GM12872 (cell line): ENCODE measurements at regions not wholly inside any gene's neighbourhood (a gene's known extent, or its start where the extent isn't known, plus 50 kb on each side); places are given as distances from the start of the nearest gene placed in this dataset.

Source experiments
- CTCF ChIP-seq: IDR thresholded peaks from 3 replicates; pipeline ENCODE4 v1.5.1; 2011; ENCODE audit warnings: low read depth, mild to moderate bottlenecking, low read length, moderate library complexity; ENCODE audit not compliant: insufficient read depth

GRCh38 chr18:76126327-76126726 lies 368.7 kb downstream of the ZNF516 start:
- TF ChIP-seq CTCF, result no peak

- no peak for TF ChIP-seq CTCF
These were observed 374.0 kb downstream of the ZNF516 start for GRCh38 chr18:76121011-76121410.

GRCh38 chr18:76115580-76115979 lies 379.5 kb downstream of the ZNF516 start:
- TF ChIP-seq CTCF, result no peak

GRCh38 chr18:76113101-76113500 lies 381.9 kb downstream of the ZNF516 start:
- no peak for TF ChIP-seq CTCF

GRCh38 chr18:76102626-76103025 lies 392.4 kb downstream of the ZNF516 start:
- TF ChIP-seq CTCF, result no peak

GRCh38 chr18:76102156-76102555 lies 392.9 kb downstream of the ZNF516 start:
- TF ChIP-seq CTCF, result no peak

GRCh38 chr18:76099931-76100457 lies 395.0 kb downstream of the ZNF516 start:
- TF ChIP-seq CTCF, result no peak
